ENCODE measurements at regions not wholly inside any gene's neighbourhood (a gene's known extent, or its start where the extent isn't known, plus 50 kb on each side); places are given as distances from the start of the nearest gene placed in this dataset.

DNA sequence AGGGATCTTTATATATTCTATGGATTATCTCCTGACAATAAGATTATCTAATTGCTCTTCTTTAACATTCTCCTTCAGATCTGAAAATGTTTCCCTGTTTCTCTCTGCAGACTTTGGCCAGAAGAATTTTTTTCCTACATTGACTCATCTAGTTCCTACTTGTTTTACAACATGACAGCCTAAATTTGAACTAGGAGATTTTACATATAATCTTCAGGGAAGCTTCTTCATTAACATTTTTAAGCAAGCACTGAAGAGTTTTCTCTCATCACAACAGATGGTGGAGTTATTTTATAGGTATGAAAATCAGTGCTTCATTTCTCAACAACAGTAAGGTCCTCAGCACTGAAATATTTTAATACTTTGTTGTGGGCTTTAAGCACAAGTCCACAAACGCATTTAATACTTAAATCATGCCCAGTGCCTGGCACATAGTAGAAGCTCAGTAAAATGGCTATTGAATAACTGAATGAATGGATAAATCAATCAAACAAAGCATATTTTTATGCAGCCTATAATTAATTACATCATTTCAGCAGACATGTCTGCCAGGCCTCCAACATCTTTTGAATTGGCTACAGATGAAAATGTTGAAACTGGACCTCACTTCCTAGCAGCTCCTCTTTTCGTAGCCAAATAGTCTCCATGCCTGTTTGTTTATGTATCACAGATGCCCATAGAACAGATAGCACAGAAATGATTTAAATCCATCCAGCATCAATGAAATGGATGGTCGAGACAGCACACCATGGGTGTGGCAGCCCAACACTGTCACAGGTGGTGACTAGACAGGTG, 117.3 kb upstream of the POU2AF2 start:
- no peak for DNase-seq (ENCODE audit: low read depth)
- TF ChIP-seq, protein P1, sequence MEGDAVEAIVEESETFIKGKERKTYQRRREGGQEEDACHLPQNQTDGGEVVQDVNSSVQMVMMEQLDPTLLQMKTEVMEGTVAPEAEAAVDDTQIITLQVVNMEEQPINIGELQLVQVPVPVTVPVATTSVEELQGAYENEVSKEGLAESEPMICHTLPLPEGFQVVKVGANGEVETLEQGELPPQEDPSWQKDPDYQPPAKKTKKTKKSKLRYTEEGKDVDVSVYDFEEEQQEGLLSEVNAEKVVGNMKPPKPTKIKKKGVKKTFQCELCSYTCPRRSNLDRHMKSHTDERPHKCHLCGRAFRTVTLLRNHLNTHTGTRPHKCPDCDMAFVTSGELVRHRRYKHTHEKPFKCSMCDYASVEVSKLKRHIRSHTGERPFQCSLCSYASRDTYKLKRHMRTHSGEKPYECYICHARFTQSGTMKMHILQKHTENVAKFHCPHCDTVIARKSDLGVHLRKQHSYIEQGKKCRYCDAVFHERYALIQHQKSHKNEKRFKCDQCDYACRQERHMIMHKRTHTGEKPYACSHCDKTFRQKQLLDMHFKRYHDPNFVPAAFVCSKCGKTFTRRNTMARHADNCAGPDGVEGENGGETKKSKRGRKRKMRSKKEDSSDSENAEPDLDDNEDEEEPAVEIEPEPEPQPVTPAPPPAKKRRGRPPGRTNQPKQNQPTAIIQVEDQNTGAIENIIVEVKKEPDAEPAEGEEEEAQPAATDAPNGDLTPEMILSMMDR (conservative IDR thresholded peaks at IDR 0.05; ENCODE audit: low read depth, low read length) = no peak
- H3K4me3 ChIP-seq (ENCODE audit: low read length) = no peak overlapping the region

DNA sequence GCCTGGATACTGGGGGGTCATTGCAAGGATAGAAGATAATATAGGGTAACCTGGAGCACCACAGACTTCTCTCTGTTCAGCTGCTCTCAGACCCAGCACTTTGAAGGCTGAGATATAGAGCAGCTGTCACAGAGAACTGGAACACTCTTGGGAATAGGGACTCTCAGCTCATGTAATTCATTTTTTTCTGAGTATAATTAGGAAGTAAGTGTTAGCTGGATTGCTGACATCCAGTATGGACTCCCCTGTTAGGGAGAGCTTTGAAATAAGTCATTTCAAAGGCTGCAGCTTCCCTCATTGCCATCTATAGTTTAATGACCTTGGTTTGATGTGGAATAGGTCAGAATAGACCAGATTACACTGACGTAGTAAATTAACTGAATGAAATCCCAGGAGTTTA, 120.8 kb upstream of the POU2AF2 start:
- H3K4me3 ChIP-seq (ENCODE audit: low read length) = no peak overlapping the region
- DNase-seq (ENCODE audit: low read depth) = no peak
- TF ChIP-seq, protein P1 (conservative IDR thresholded peaks at IDR 0.05; ENCODE audit: low read depth, low read length) = no peak

DNA sequence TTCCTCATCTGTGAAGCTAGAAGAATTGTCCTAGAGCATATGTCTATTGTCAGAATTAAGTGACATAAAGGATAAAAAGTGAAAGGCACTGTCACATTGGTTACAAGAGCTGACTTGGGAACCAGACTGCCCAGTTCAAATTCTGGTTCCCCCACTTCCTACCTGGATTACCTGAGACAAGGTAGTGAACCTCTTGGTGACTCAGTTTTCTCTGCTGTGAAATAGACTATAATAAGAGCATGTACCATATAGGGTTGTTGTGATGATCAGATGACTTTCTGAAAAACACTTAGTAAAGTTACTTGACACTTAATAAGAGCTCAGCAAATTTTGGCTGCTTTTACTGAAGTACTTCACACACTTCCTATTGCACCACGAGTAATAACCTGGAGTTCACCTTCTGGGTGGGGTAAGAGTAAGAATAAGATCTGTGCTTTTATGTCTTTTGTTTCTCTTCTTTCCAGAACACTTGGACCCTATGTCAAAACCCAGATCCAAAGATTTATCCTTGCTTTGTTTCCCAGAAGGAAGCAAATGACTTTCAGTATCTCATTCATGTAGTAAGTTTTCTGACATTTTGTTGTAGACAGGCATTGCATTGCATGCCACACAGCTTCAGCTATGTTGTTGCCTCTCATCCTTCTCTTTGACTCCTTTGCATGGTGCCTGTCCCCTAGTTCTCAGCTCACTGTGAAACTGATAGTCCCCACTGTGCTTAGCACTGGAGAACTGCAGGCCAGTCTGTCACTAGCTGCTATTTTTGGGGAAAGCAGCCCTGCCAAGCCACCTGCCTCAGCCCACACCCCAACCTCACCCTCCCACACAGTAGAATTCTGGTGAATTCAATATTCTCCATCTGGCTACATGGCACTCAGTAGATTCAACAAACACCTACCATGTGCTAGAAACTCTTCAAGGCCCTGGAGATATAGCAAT, 121.8 kb upstream of the POU2AF2 start:
- no peak for DNase-seq (ENCODE audit: low read depth)
- TF ChIP-seq, protein P1 (conservative IDR thresholded peaks at IDR 0.05; ENCODE audit: low read depth, low read length) = no peak
- H3K4me3 ChIP-seq (ENCODE audit: low read length) = no peak overlapping the region

DNA sequence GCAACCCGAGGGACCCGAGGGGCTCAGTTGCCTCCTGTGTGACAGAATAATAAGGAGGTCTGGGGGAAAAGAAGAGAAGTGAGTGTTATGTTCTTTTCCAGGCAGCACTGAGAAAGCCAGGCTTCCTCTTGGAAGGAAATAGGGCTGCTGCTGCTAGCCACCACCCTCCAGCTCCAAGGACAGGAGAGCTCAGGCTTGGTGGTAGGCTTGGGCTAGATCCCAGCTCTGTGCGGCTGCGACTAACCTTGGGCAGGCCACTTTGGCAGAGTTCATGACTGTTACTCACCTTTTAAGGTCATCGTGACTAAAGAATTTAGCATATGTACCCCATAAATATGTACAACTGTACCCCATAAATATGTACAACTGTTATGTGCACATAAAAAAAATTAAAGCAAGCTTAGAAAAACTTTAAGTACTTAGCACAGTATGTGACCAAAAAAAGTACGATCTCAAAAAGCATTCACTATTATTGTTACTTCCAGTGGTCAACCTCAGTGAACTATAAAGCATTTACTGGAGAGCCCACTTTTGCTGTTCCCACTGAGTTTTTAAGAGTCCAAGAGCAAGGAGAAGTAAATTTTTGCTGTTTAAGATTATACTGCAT, 124.7 kb upstream of the POU2AF2 start:
- H3K4me3 ChIP-seq (ENCODE audit: low read length) = no peak overlapping the region
- no peak for DNase-seq (ENCODE audit: low read depth)
- TF ChIP-seq, protein P1 (conservative IDR thresholded peaks at IDR 0.05; ENCODE audit: low read depth, low read length) = no peak

DNA sequence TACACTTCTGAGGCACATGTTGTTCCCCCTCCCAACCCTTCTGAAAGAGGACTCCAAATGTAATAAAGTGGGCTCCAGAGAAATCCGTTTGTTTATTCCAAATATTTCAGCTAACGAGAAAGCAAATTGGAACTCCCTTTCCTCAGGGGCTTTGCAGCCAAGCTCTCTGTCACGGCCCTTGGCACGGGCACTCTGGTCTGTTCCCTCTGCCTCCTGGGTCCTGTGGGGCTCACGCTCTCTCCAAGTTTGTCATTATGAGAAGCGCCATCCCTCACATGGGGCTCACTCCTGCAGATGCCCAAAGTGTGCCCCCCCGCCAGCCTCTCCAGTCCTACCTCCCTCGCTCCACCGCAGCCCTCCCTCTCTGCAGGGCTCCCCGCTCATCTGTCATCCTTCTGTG, 125.4 kb upstream of the POU2AF2 start:
- no peak for DNase-seq (ENCODE audit: low read depth)
- no peak overlapping the region for H3K4me3 ChIP-seq (ENCODE audit: low read length)
- TF ChIP-seq, protein P1 (conservative IDR thresholded peaks at IDR 0.05; ENCODE audit: low read depth, low read length) = no peak

DNA sequence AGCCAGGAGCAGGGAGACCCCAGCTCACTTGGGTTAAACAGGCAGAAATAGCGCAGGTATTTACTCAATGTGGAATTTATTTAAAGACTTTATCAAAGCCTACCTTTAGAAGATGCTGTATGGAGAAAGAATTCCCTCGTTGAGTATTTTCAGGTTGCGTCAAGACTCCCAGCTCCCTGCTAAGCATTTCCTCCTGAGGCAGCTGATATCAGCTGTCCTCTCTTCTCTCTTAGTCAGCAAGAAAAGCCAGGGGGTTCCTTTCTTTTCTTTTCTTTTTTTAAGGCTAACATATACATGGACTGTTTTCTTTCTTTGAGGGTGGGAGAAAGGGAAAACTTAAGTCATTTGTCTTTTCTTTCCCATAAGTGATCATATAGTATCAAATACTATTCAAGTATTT, 125.8 kb upstream of the POU2AF2 start:
- DNase-seq (ENCODE audit: low read depth) = no peak
- TF ChIP-seq, protein P1 (conservative IDR thresholded peaks at IDR 0.05; ENCODE audit: low read depth, low read length) = no peak
- H3K4me3 ChIP-seq (ENCODE audit: low read length) = no peak overlapping the region
